Suppressor macrophage (primary cell): ENCODE measurements at regions not wholly inside any gene's neighbourhood (a gene's known extent, or its start where the extent isn't known, plus 50 kb on each side); places are given as distances from the start of the nearest gene placed in this dataset.

ENCODE experiments used
- DNase-seq, 4 experiments: peaks; one replicate each; pipeline ENCODE4 v3.0.0-alpha.2; 2020 to 2022

- peak in 1 of 4 experiments; percentile 27 for DNase-seq
Observed at GRCh38 chr1:29991025-29991424, 732.4 kb downstream of the MATN1 start.

- DNase-seq = no peak
Observed at GRCh38 chr1:29990304-29990703, 733.1 kb downstream of the MATN1 start.

- DNase-seq = peak; percentile 46 to 83 (median 77)
Observed at GRCh38 chr1:29986986-29987385, 736.4 kb downstream of the MATN1 start.

- peak in 3 of 4 experiments; percentile 13 to 22 (median 17) for DNase-seq
Observed at GRCh38 chr1:29985606-29985945, 737.8 kb downstream of the MATN1 start.

GRCh38 chr1:29984862-29985605 lies 738.4 kb downstream of the MATN1 start:
- peak; percentile 61 to 93 (median 78) for DNase-seq

- DNase-seq = peak; percentile 36 to 62 (median 50)
Observed at GRCh38 chr1:29984166-29984861, 739.1 kb downstream of the MATN1 start.

GRCh38 chr1:29983321-29983720 lies 740.1 kb downstream of the MATN1 start:
- DNase-seq = no peak

GRCh38 chr1:29981586-29982239 lies 741.7 kb downstream of the MATN1 start:
- DNase-seq = no peak

GRCh38 chr1:29977550-29977949 lies 741.2 kb downstream of the PTPRU start:
- no peak for DNase-seq

- peak; percentile 42 to 68 (median 56) for DNase-seq
Observed at GRCh38 chr1:29975036-29975694, 738.8 kb downstream of the PTPRU start.

GRCh38 chr1:29974316-29974724 lies 738.0 kb downstream of the PTPRU start:
- peak; percentile 20 to 68 (median 34) for DNase-seq

GRCh38 chr1:29973406-29973805 lies 737.1 kb downstream of the PTPRU start:
- no peak for DNase-seq

- no peak for DNase-seq
Observed at GRCh38 chr1:29972421-29973053, 736.2 kb downstream of the PTPRU start.

GRCh38 chr1:29971703-29972102 lies 735.4 kb downstream of the PTPRU start:
- no peak for DNase-seq

- DNase-seq = peak; percentile 15 to 51 (median 34)
Observed at GRCh38 chr1:29970747-29971325, 734.5 kb downstream of the PTPRU start.

GRCh38 chr1:29969576-29969975 lies 733.3 kb downstream of the PTPRU start:
- DNase-seq = no peak

- DNase-seq = no peak
Observed at GRCh38 chr1:29967261-29967660, 730.9 kb downstream of the PTPRU start.

GRCh38 chr1:29966526-29967045 lies 730.3 kb downstream of the PTPRU start:
- DNase-seq = no peak

- no peak for DNase-seq
Observed at GRCh38 chr1:29964718-29965533, 728.6 kb downstream of the PTPRU start.

- no peak for DNase-seq
Observed at GRCh38 chr1:29963946-29964345, 727.6 kb downstream of the PTPRU start.

GRCh38 chr1:29962831-29963247 lies 726.5 kb downstream of the PTPRU start:
- no peak for DNase-seq
